Panc1 (cell line): ENCODE measurements at regions not wholly inside any gene's neighbourhood (a gene's known extent, or its start where the extent isn't known, plus 50 kb on each side); places are given as distances from the start of the nearest gene placed in this dataset.
A peak's percentile ranks its signal among the peaks of the same experiment; 100 is the strongest.

Experiments used
- ATAC-seq: fragments of 200-7000 bp; cut with Tn5 transposase; 2 replicates; pipeline ENCODE4 v1.9.1; 2020; ENCODE audit warnings: mild to moderate bottlenecking, moderate library complexity
- BruUV-seq: library from RNA; stranded (reverse); fragments of 400-500 nt; replicated peaks from 2 replicates; lab custom pipeline; 2021; lab: Mats Ljungman, UMichigan
- CTCF ChIA-PET: fragments of 300-600 bp; sonication (Branson Sonifier 250); formaldehyde crosslinking; loops from one replicate; lab custom pipeline; 2022; ENCODE audit warnings: antibody characterized with exemption; lab: Charles Lee
- POLR2A ChIA-PET: fragments of 300-600 bp; sonication (Branson Sonifier 250); formaldehyde crosslinking; loops from one replicate; lab custom pipeline; 2022; ENCODE audit warnings: antibody characterized with exemption; lab: Charles Lee
- DNase-seq: peaks from one replicate; pipeline ENCODE4 v3.0.0-alpha.2; 2010; ENCODE audit warnings: low read depth, low spot score
- H3K27ac ChIP-seq: 2 replicates; pipeline ENCODE4 v1.5.1; 2011; ENCODE audit warnings: mild to moderate bottlenecking, low read length, inconsistent platforms
- H3K27me3 ChIP-seq: fragments of 200-500 bp; sonication (Bioruptor generic); 2 replicates; pipeline ENCODE4 v1.6.0; 2014; ENCODE audit warnings: low read length, inconsistent platforms; ENCODE audit not compliant: control insufficient read depth, insufficient read depth
- H3K36me3 ChIP-seq: fragments of 200-500 bp; sonication (Bioruptor generic); 2 replicates; pipeline ENCODE4 v1.5.1; 2014; ENCODE audit warnings: inconsistent platforms, mild to moderate bottlenecking, low read length, moderate library complexity; ENCODE audit not compliant: control insufficient read depth, insufficient read depth
- H3K4me1 ChIP-seq: 2 replicates; pipeline ENCODE4 v1.5.1; 2011; ENCODE audit warnings: inconsistent platforms, mild to moderate bottlenecking, low read length, moderate library complexity; ENCODE audit not compliant: control insufficient read depth, insufficient read depth
- H3K4me3 ChIP-seq, 2 experiments: 2 replicates each; pipeline ENCODE4 v1.5.1; 2011 to 2012; ENCODE audit warnings: low read depth in 2 of 2, low read length in 2 of 2, mild to moderate bottlenecking in 2 of 2, inconsistent platforms in 1 of 2, moderate library complexity in 1 of 2
- H3K9me3 ChIP-seq: fragments of 200-500 bp; sonication (Bioruptor generic); 2 replicates; pipeline ENCODE4 v1.5.1; 2014; ENCODE audit warnings: low read depth, mild to moderate bottlenecking, inconsistent platforms, low read length, moderate library complexity; ENCODE audit not compliant: control insufficient read depth, insufficient read depth
- POLR2AphosphoS5 ChIP-seq: IDR thresholded peaks from 2 replicates; pipeline ENCODE4 v1.6.1; 2012; ENCODE audit warnings: mild to moderate bottlenecking, low read depth, low read length, moderate library complexity
- SIN3A ChIP-seq: IDR thresholded peaks from 2 replicates; pipeline ENCODE4 v1.6.1; 2012; ENCODE audit warnings: low read depth, mild to moderate bottlenecking, low read length, moderate library complexity, borderline replicate concordance; ENCODE audit not compliant: insufficient read depth
- TCF7L2 ChIP-seq: IDR thresholded peaks from 2 replicates; pipeline ENCODE4 v1.6.1; 2011; ENCODE audit warnings: mild to moderate bottlenecking, low read depth, low read length, inconsistent platforms
- in situ Hi-C: cut with HindIII; loops from 2 replicates; pipeline ENCODE4 v1.10.0; 2016; ENCODE audit warnings: low sequenced_read_pairs, low pct_unique_long_range_greater_than_20kb
- intact Hi-C: fragments of 100-400 bp; cut with micrococcal nuclease; formaldehyde crosslinking; loops from one replicate; pipeline ENCODE4 v1.10.0; 2022; ENCODE audit not compliant: unreplicated experiment
- TF ChIP-seq, protein P1 (sequence below): fragments of 450-650 bp; IDR thresholded peaks from 2 replicates; pipeline ENCODE4 v1.5.1; 2017; ENCODE audit warnings: mild to moderate bottlenecking
- TF ChIP-seq, protein P2 (sequence below), 2 experiments: IDR thresholded peaks; 2 replicates each; pipeline ENCODE4 v1.6.1; 2011 to 2012; ENCODE audit warnings: low read depth in 2 of 2, control low read depth in 1 of 2, low read length in 1 of 2, mild to moderate bottlenecking in 1 of 2, moderate library complexity in 1 of 2; ENCODE audit not compliant: insufficient read depth in 1 of 2

- TF ChIP-seq, protein P1, sequence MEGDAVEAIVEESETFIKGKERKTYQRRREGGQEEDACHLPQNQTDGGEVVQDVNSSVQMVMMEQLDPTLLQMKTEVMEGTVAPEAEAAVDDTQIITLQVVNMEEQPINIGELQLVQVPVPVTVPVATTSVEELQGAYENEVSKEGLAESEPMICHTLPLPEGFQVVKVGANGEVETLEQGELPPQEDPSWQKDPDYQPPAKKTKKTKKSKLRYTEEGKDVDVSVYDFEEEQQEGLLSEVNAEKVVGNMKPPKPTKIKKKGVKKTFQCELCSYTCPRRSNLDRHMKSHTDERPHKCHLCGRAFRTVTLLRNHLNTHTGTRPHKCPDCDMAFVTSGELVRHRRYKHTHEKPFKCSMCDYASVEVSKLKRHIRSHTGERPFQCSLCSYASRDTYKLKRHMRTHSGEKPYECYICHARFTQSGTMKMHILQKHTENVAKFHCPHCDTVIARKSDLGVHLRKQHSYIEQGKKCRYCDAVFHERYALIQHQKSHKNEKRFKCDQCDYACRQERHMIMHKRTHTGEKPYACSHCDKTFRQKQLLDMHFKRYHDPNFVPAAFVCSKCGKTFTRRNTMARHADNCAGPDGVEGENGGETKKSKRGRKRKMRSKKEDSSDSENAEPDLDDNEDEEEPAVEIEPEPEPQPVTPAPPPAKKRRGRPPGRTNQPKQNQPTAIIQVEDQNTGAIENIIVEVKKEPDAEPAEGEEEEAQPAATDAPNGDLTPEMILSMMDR: peak; percentile 12; the same call in 1 of the 2 replicates
- TF ChIP-seq POLR2AphosphoS5: no peak
- TF ChIP-seq, protein P2, sequence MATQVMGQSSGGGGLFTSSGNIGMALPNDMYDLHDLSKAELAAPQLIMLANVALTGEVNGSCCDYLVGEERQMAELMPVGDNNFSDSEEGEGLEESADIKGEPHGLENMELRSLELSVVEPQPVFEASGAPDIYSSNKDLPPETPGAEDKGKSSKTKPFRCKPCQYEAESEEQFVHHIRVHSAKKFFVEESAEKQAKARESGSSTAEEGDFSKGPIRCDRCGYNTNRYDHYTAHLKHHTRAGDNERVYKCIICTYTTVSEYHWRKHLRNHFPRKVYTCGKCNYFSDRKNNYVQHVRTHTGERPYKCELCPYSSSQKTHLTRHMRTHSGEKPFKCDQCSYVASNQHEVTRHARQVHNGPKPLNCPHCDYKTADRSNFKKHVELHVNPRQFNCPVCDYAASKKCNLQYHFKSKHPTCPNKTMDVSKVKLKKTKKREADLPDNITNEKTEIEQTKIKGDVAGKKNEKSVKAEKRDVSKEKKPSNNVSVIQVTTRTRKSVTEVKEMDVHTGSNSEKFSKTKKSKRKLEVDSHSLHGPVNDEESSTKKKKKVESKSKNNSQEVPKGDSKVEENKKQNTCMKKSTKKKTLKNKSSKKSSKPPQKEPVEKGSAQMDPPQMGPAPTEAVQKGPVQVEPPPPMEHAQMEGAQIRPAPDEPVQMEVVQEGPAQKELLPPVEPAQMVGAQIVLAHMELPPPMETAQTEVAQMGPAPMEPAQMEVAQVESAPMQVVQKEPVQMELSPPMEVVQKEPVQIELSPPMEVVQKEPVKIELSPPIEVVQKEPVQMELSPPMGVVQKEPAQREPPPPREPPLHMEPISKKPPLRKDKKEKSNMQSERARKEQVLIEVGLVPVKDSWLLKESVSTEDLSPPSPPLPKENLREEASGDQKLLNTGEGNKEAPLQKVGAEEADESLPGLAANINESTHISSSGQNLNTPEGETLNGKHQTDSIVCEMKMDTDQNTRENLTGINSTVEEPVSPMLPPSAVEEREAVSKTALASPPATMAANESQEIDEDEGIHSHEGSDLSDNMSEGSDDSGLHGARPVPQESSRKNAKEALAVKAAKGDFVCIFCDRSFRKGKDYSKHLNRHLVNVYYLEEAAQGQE (IDR thresholded peaks at IDR 0.05; ENCODE audit: insufficient read depth in 1 of 2, low read depth in 2 of 2, low read length in 1 of 2): no peak
- ChIA-PET POLR2A (interaction anchor here (0.7 kb wide), 1 partner anchor 38 kb away, joined by 3 read pairs; no protein-coding TSS in a partner anchor), CTCF (no interaction called here)
- in situ Hi-C loops: no loop called here
- no peaks in the 10 kb centered on the region for H3K27me3 ChIP-seq
- no peak for ATAC-seq
- no peaks in the 10 kb centered on the region for H3K9me3 ChIP-seq
- intact Hi-C loops: no loop called here
- H3K4me1 ChIP-seq: peaks cover 5% of the 10 kb centered on the region; the same call in 1 of the 2 replicates
- no peak overlapping the region for H3K27ac ChIP-seq
- no peak for DNase-seq
- no peak overlapping the region for H3K4me3 ChIP-seq
- no peaks in the 10 kb centered on the region for H3K36me3 ChIP-seq
- no TSS peak for BruUV-seq
These were observed 295.5 kb upstream of the PRDM1 start for GRCh38 chr6:105790635-105791034.

DNA sequence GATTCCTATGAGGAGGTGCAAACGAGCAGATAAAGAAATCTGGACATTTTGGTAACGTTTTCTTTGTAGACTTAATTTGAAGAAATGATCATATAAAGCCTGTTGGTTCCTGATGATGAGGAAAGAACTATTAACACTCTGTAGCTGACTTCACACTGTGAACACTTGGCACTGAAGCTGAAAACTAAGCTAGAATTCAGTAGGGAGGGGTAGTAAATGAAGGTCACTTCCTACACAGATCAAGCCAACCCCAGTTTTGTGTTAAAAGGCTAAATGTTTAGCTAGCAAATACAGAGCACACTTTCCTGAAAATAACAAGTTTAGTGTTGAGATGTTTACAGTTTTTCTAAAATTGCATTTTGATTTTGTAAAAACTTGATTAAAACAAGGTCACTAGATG is 296.2 kb upstream of the PRDM1 start:
- ChIA-PET POLR2A (no interaction called here), CTCF (no interaction called here)
- Histone ChIP-seq H3K36me3 (no peaks in the 10 kb centered on the region), H3K27me3 (no peaks in the 10 kb centered on the region), H3K9me3 (no peaks in the 10 kb centered on the region), H3K4me1 (peaks cover 5% of the 10 kb centered on the region; the same call in 1 of the 2 replicates), H3K27ac (no peak overlapping the region), H3K4me3 (no peak overlapping the region)
- TF ChIP-seq, protein P1: no peak
- no peak for TF ChIP-seq POLR2AphosphoS5
- TF ChIP-seq SIN3A: no peak
- no peak for TF ChIP-seq TCF7L2
- TF ChIP-seq, protein P2 (IDR thresholded peaks at IDR 0.05; ENCODE audit: insufficient read depth in 1 of 2, low read depth in 2 of 2, low read length in 1 of 2): no peak
- DNase-seq: no peak
- in situ Hi-C loops (no loop called here), intact Hi-C loops (no loop called here)
- no peak for ATAC-seq
- no TSS peak for BruUV-seq
